ENCODE measurements at regions not wholly inside any gene's neighbourhood (a gene's known extent, or its start where the extent isn't known, plus 50 kb on each side); places are given as distances from the start of the nearest gene placed in this dataset.

GRCh38 chr4:8737601-8738279, 133.9 kb downstream of the HMX1 start:
- DNase-seq (ENCODE audit: low read depth, low spot score), result no peak
- Histone ChIP-seq H3K36me3 (ENCODE audit: control insufficient read depth in 2 of 2, extremely low read depth in 1 of 2, insufficient read depth in 2 of 2, low read length in 2 of 2) (no peaks in the 10 kb centered on the region), H4K20me1 (replicated peaks; ENCODE audit: control insufficient read depth, extremely low read depth, insufficient read depth, low read length) (no peaks in the 10 kb centered on the region), H3K9me3 (replicated peaks; ENCODE audit: control insufficient read depth, insufficient read depth, low read length) (no peaks in the 10 kb centered on the region), H3K4me3 (replicated peaks in 1 of 3; ENCODE audit: insufficient read depth in 1 of 3, low read depth in 1 of 3, low read length in 3 of 3) (no peak overlapping the region), H3K79me2 (ENCODE audit: control insufficient read depth, insufficient read depth, low read length) (no peaks in the 10 kb centered on the region), H3K4me2 (ENCODE audit: insufficient read depth, low read length) (no peak overlapping the region), H3K9me1 (replicated peaks; ENCODE audit: control insufficient read depth, extremely low read depth, insufficient read depth, low read length) (no peaks in the 10 kb centered on the region), H3K27ac (ENCODE audit: insufficient read depth, low read depth, low read length) (no peak overlapping the region), H3K9ac (replicated peaks; ENCODE audit: extremely low read depth, insufficient read depth, low read length) (no peak overlapping the region), H2AFZ (ENCODE audit: low read depth, low read length) (no peak overlapping the region), H3K27me3 (ENCODE audit: control insufficient read depth in 2 of 2, insufficient read depth in 2 of 2, low read length in 2 of 2) (no peaks in the 10 kb centered on the region), H3K4me1 (ENCODE audit: control insufficient read depth, extremely low read depth, insufficient read depth, low read length) (no peaks in the 10 kb centered on the region)
- CTCF ChIA-PET, result no interaction called here
- POLR2A ChIA-PET, result no interaction called here
- intact Hi-C loops (cut with micrococcal nuclease) (no loop called here), dilution Hi-C loops (cut with MboI; ENCODE audit: extremely low pct_ligation_motif_present, low sequenced_read_pairs) (no loop called here)
- FAIRE-seq, result no peak
- no TSS peak for BruUV-seq (replicated peaks)
- TF ChIP-seq EZH2 (IDR thresholded peaks at IDR 0.05; ENCODE audit: borderline replicate concordance, low read depth, low read length, severe bottlenecking) (no peak), FOS (IDR thresholded peaks at IDR 0.05; ENCODE audit: borderline replicate concordance, insufficient read depth, low read length) (no peak), POLR2A (IDR thresholded peaks at IDR 0.05; ENCODE audit: low read depth, low read length) (no peak), CTCF (IDR thresholded peaks at IDR 0.05; ENCODE audit: extremely low read depth in 1 of 2, insufficient read depth in 1 of 2, low read depth in 1 of 2, low read length in 2 of 2) (no peak), POLR2AphosphoS5 (IDR thresholded peaks at IDR 0.05; ENCODE audit: insufficient read depth, low read depth, low read length) (no peak), JUN (IDR thresholded peaks at IDR 0.05; ENCODE audit: borderline replicate concordance, insufficient read depth, insufficient read length, low read depth) (no peak), MAX (IDR thresholded peaks at IDR 0.05; ENCODE audit: insufficient read depth, insufficient read length) (no peak), GATA2 (IDR thresholded peaks at IDR 0.05; ENCODE audit: insufficient read depth, insufficient read length, low read depth, low read length) (no peak), MYC (IDR thresholded peaks at IDR 0.05; ENCODE audit: low read depth, low read length) (no peak)
